ENCODE measurements at regions not wholly inside any gene's neighbourhood (a gene's known extent, or its start where the extent isn't known, plus 50 kb on each side); places are given as distances from the start of the nearest gene placed in this dataset.

GRCh38 chr5:104443706-104444105 lies 881.1 kb upstream of the NUDT12 start:
- Mint-ChIP-seq H3K4me3 (no peak overlapping the region), H3K27ac (no peak overlapping the region), H3K36me3 (ENCODE audit: low read depth) (no peaks in the 10 kb centered on the region), H3K27me3 (ENCODE audit: insufficient read depth) (no peaks in the 10 kb centered on the region), H3K9me3 (no peaks in the 10 kb centered on the region), H3K4me1 (no peaks in the 10 kb centered on the region)
- Histone ChIP-seq H3K4me1 (ENCODE audit: control insufficient read depth, insufficient read depth, low read length) (no peaks in the 10 kb centered on the region), H3K9ac (ENCODE audit: extremely low read depth, low read length, poor library complexity, severe bottlenecking) (no peak overlapping the region), H3K4me3 (ENCODE audit: low read length) (no peak overlapping the region), H3K27me3 (ENCODE audit: control insufficient read depth, insufficient read depth, low read length, poor library complexity, severe bottlenecking) (no peaks in the 10 kb centered on the region), H3K27ac (ENCODE audit: low read depth, low read length) (no peak overlapping the region), H3K36me3 (ENCODE audit: control insufficient read depth, insufficient read depth, low read length) (no peaks in the 10 kb centered on the region), H3K9me3 (ENCODE audit: control insufficient read depth, low read length) (no peaks in the 10 kb centered on the region)
- DNase-seq = no peak
- no peak for TF ChIP-seq CTCF (conservative IDR thresholded peaks at IDR 0.05)
- 90 to 97% methylated on average over 13 to 17 of the region's 19 CpGs for WGBS, 2 experiments (ENCODE audit: insufficient coverage in 1 of 2, insufficient read length in 1 of 2)

- H3K9ac ChIP-seq (ENCODE audit: extremely low read depth, low read length, poor library complexity, severe bottlenecking) = no peak overlapping the region
- Mint-ChIP-seq H3K27me3 (ENCODE audit: insufficient read depth) (no peaks in the 10 kb centered on the region), H3K4me3 (no peak overlapping the region), H3K4me1 (no peaks in the 10 kb centered on the region), H3K9me3 (no peaks in the 10 kb centered on the region), H3K36me3 (ENCODE audit: low read depth) (no peaks in the 10 kb centered on the region), H3K27ac (no peak overlapping the region)
- no peaks in the 10 kb centered on the region for H3K36me3 ChIP-seq (ENCODE audit: control insufficient read depth, insufficient read depth, low read length)
- TF ChIP-seq CTCF (conservative IDR thresholded peaks at IDR 0.05) = no peak
- H3K4me3 ChIP-seq (ENCODE audit: low read length) = no peak overlapping the region
- 89 to 95% methylated on average over 4 of the region's 4 CpGs for WGBS, 2 experiments (ENCODE audit: insufficient coverage in 1 of 2, insufficient read length in 1 of 2)
- no peaks in the 10 kb centered on the region for H3K9me3 ChIP-seq (ENCODE audit: control insufficient read depth, low read length)
- H3K27ac ChIP-seq (ENCODE audit: low read depth, low read length) = no peak overlapping the region
- no peak for DNase-seq
- H3K27me3 ChIP-seq (ENCODE audit: control insufficient read depth, insufficient read depth, low read length, poor library complexity, severe bottlenecking) = no peaks in the 10 kb centered on the region
- H3K4me1 ChIP-seq (ENCODE audit: control insufficient read depth, insufficient read depth, low read length) = no peaks in the 10 kb centered on the region
Observed at GRCh38 chr5:104431981-104432380, 869.4 kb upstream of the NUDT12 start.

DNA sequence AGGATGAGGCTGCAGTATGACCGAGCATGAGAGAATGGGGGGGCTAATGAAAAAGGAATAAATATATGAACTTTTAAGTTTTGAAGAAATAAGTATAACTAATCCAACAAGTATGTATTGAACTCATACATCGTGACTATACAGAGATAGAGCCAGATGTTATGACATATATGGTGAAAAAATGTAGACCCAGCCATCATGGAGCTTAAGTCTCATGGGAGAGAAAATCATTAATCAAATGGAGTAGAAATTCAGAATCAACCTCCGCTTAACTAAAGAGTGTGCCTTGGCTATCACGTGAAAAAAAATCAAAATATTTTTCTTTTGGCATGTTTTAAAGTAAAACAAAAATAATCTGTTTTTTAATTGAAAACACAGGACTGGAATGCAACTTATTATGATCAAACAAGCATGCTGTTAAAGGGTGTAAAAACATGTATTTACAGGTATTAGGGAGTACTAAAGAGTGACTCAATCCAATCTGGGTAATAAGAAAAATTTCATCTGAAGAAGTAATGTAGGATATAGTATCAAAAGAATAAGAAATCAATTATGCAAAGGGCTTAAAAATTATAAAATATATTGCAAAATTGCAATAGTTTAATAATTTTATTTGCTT lies 868.5 kb upstream of the NUDT12 start:
- H3K27me3 Mint-ChIP-seq (ENCODE audit: insufficient read depth) = no peaks in the 10 kb centered on the region
- WGBS, 2 experiments (ENCODE audit: insufficient coverage in 1 of 2, insufficient read length in 1 of 2) = 91% methylated on average over 4 of the region's 4 CpGs; no CpG with 5 or more reads in 1 of the 2 experiments

More for the DNA sequence above, 868.5 kb upstream of the NUDT12 start:
- no peaks in the 10 kb centered on the region for H3K4me1 Mint-ChIP-seq
- Histone ChIP-seq H3K27me3 (ENCODE audit: control insufficient read depth, insufficient read depth, low read length, poor library complexity, severe bottlenecking) (no peaks in the 10 kb centered on the region), H3K4me3 (ENCODE audit: low read length) (no peak overlapping the region), H3K27ac (ENCODE audit: low read depth, low read length) (no peak overlapping the region), H3K4me1 (ENCODE audit: control insufficient read depth, insufficient read depth, low read length) (no peaks in the 10 kb centered on the region), H3K9me3 (ENCODE audit: control insufficient read depth, low read length) (no peaks in the 10 kb centered on the region), H3K36me3 (ENCODE audit: control insufficient read depth, insufficient read depth, low read length) (no peaks in the 10 kb centered on the region), H3K9ac (ENCODE audit: extremely low read depth, low read length, poor library complexity, severe bottlenecking) (no peak overlapping the region)
- no peak overlapping the region for H3K4me3 Mint-ChIP-seq
- no peak for TF ChIP-seq CTCF (conservative IDR thresholded peaks at IDR 0.05)
- DNase-seq = no peak
- no peaks in the 10 kb centered on the region for H3K9me3 Mint-ChIP-seq
- no peaks in the 10 kb centered on the region for H3K36me3 Mint-ChIP-seq (ENCODE audit: low read depth)
- no peak overlapping the region for H3K27ac Mint-ChIP-seq

Measured in endodermal cell (in vitro differentiated cells).